ENCODE measurements at regions not wholly inside any gene's neighbourhood (a gene's known extent, or its start where the extent isn't known, plus 50 kb on each side); places are given as distances from the start of the nearest gene placed in this dataset.

DNA sequence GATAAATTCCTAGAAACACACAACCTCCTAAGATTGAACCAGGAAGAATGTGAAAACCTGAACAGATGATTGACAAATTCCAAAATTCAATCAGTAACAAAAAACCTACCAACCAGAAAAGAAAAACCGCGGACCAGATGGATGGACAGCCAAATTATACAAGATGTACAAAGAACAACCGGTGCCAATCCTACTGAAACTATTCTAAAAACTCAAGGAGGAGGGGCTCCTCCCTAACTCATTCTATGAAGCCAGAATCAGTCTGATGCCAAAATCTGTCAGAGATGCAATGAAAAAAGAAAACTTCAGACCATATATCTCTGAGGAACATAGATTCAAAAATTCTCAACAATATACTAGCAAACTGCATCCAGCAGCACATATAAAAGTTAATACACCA is 262.4 kb upstream of the DAB1 start:
- no peak for TF ChIP-seq EZH2 (IDR thresholded peaks at IDR 0.05; ENCODE audit: insufficient read depth, low read length)
- TF ChIP-seq, protein P1, sequence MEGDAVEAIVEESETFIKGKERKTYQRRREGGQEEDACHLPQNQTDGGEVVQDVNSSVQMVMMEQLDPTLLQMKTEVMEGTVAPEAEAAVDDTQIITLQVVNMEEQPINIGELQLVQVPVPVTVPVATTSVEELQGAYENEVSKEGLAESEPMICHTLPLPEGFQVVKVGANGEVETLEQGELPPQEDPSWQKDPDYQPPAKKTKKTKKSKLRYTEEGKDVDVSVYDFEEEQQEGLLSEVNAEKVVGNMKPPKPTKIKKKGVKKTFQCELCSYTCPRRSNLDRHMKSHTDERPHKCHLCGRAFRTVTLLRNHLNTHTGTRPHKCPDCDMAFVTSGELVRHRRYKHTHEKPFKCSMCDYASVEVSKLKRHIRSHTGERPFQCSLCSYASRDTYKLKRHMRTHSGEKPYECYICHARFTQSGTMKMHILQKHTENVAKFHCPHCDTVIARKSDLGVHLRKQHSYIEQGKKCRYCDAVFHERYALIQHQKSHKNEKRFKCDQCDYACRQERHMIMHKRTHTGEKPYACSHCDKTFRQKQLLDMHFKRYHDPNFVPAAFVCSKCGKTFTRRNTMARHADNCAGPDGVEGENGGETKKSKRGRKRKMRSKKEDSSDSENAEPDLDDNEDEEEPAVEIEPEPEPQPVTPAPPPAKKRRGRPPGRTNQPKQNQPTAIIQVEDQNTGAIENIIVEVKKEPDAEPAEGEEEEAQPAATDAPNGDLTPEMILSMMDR (IDR thresholded peaks at IDR 0.05; ENCODE audit: insufficient read depth, low read depth, low read length), result no peak
- Histone ChIP-seq H3K9ac (ENCODE audit: low read length) (no peak overlapping the region), H3K9me3 (ENCODE audit: insufficient read depth, low read depth, low read length) (no peaks in the 10 kb centered on the region), H3K36me3 (ENCODE audit: insufficient read depth, low read length) (no peaks in the 10 kb centered on the region), H3K27me3 (ENCODE audit: insufficient read depth, low read length) (no peaks in the 10 kb centered on the region), H4K20me1 (ENCODE audit: insufficient read depth, low read length) (no peaks in the 10 kb centered on the region), H3K79me2 (ENCODE audit: insufficient read depth, low read length) (no peaks in the 10 kb centered on the region), H3K4me1 (ENCODE audit: insufficient read depth, low read length) (no peaks in the 10 kb centered on the region), H2AFZ (ENCODE audit: low read depth, low read length) (no peak overlapping the region), H3K4me2 (ENCODE audit: low read length) (no peak overlapping the region), H3K4me3 (ENCODE audit: insufficient read depth, low read depth, low read length) (no peak overlapping the region), H3K27ac (ENCODE audit: low read depth, low read length) (no peak overlapping the region)
- Mint-ChIP-seq H3K4me1 (ENCODE audit: low read depth, unreplicated experiment) (no peaks in the 10 kb centered on the region), H3K36me3 (ENCODE audit: low read depth, unreplicated experiment) (no peaks in the 10 kb centered on the region), H3K4me3 (ENCODE audit: unreplicated experiment) (no peak overlapping the region), H3K9me3 (ENCODE audit: unreplicated experiment) (peaks cover 4% of the 10 kb centered on the region), H3K27me3 (ENCODE audit: low read depth, unreplicated experiment) (no peaks in the 10 kb centered on the region), H3K27ac (ENCODE audit: unreplicated experiment) (no peak overlapping the region)
- FAIRE-seq, result no peak
- DNase-seq (ENCODE audit: low read depth), result no peak

DNA sequence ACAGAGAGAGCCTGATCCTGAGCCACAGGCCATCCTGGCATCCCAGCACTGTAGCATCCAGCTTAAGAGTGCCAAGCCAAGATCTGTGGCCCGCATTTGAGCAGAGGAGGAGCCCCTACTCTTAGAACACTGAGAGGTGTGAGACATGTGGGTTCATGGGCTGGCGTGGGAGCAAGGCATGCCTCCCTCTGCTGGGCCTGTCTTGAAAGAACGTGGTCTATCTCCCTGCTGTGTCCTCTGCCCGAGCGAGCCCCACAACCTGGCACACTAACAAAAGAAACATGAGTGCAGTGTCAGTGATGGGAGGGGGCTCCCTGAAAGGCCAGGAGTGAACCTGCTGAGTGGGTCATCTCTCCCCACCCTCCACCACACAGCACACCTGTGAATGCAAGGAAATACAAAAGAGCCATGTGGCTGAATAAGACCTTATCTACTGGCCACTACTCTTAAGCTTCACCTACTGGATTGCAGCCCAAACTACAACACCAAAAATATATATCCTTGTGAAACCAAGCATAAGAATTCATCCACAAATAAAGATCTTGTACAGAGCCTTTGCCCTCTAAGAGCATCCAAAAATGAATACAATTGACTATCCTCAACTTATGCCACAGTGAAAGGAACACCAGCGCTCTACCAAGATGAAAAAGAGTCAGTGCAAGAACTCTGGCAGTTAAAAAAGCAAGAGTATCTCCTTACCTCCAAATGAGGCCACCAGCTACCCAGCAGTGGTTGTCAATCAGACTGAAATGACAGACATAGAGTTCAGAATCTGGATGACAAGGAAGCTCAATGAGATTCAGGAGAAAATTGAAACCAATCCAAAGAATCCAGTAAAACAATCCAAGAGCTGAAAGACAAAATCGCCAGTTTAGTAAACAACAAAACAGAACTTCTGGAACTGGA is 259.4 kb upstream of the DAB1 start:
- Histone ChIP-seq H2AFZ (ENCODE audit: low read depth, low read length) (no peak overlapping the region), H3K27ac (ENCODE audit: low read depth, low read length) (no peak overlapping the region), H3K4me3 (ENCODE audit: insufficient read depth, low read depth, low read length) (no peak overlapping the region), H3K9me3 (ENCODE audit: insufficient read depth, low read depth, low read length) (no peaks in the 10 kb centered on the region), H3K4me2 (ENCODE audit: low read length) (no peak overlapping the region), H3K36me3 (ENCODE audit: insufficient read depth, low read length) (no peaks in the 10 kb centered on the region), H3K79me2 (ENCODE audit: insufficient read depth, low read length) (no peaks in the 10 kb centered on the region), H3K27me3 (ENCODE audit: insufficient read depth, low read length) (no peaks in the 10 kb centered on the region), H4K20me1 (ENCODE audit: insufficient read depth, low read length) (no peaks in the 10 kb centered on the region), H3K9ac (ENCODE audit: low read length) (no peak overlapping the region), H3K4me1 (ENCODE audit: insufficient read depth, low read length) (no peaks in the 10 kb centered on the region)
- Mint-ChIP-seq H3K36me3 (ENCODE audit: low read depth, unreplicated experiment) (no peaks in the 10 kb centered on the region), H3K27me3 (ENCODE audit: low read depth, unreplicated experiment) (no peaks in the 10 kb centered on the region), H3K9me3 (ENCODE audit: unreplicated experiment) (peaks cover 2% of the 10 kb centered on the region), H3K4me1 (ENCODE audit: low read depth, unreplicated experiment) (no peaks in the 10 kb centered on the region), H3K4me3 (ENCODE audit: unreplicated experiment) (no peak overlapping the region), H3K27ac (ENCODE audit: unreplicated experiment) (no peak overlapping the region)
- FAIRE-seq (no peak), DNase-seq (ENCODE audit: low read depth) (no peak)
- TF ChIP-seq EZH2 (IDR thresholded peaks at IDR 0.05; ENCODE audit: insufficient read depth, low read length), result no peak
- TF ChIP-seq, protein P1 (IDR thresholded peaks at IDR 0.05; ENCODE audit: insufficient read depth, low read depth, low read length), result no peak

DNA sequence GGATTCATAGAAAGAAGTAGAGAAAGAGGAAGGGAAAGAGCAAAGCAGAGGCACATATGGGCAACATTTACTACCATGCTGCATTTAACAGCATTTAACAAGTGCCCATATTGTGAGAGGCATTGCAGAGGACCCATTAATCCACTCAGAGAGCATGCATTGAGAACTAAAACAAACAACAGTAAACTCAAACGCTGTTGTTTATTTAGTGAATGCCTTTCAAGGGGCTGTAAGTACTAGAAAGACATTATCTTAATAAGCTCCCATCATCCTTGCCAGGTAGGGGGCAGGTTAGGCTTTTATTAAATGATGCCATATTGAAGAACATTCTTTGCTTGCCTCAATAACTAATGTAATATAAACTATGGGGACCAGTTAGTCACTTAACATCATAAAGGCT is 254.3 kb upstream of the DAB1 start:
- no peak overlapping the region for H3K9ac ChIP-seq (ENCODE audit: low read length)
- no peak overlapping the region for H3K4me3 Mint-ChIP-seq (ENCODE audit: unreplicated experiment)
- H3K27ac ChIP-seq (ENCODE audit: low read depth, low read length), result no peak overlapping the region
- DNase-seq (ENCODE audit: low read depth), result no peak
- H3K27me3 Mint-ChIP-seq (ENCODE audit: low read depth, unreplicated experiment), result peaks cover 4% of the 10 kb centered on the region
- H3K36me3 Mint-ChIP-seq (ENCODE audit: low read depth, unreplicated experiment), result no peaks in the 10 kb centered on the region
- H4K20me1 ChIP-seq (ENCODE audit: insufficient read depth, low read length), result no peaks in the 10 kb centered on the region
- H3K9me3 Mint-ChIP-seq (ENCODE audit: unreplicated experiment), result no peaks in the 10 kb centered on the region
- no peak overlapping the region for H2AFZ ChIP-seq (ENCODE audit: low read depth, low read length)
- no peaks in the 10 kb centered on the region for H3K27me3 ChIP-seq (ENCODE audit: insufficient read depth, low read length)
- H3K4me2 ChIP-seq (ENCODE audit: low read length), result no peak overlapping the region
- H3K36me3 ChIP-seq (ENCODE audit: insufficient read depth, low read length), result no peaks in the 10 kb centered on the region
- no peaks in the 10 kb centered on the region for H3K4me1 Mint-ChIP-seq (ENCODE audit: low read depth, unreplicated experiment)
- TF ChIP-seq, protein P1 (IDR thresholded peaks at IDR 0.05; ENCODE audit: insufficient read depth, low read depth, low read length), result no peak
- no peak for TF ChIP-seq EZH2 (IDR thresholded peaks at IDR 0.05; ENCODE audit: insufficient read depth, low read length)
- no peaks in the 10 kb centered on the region for H3K4me1 ChIP-seq (ENCODE audit: insufficient read depth, low read length)
- no peak for FAIRE-seq
- H3K9me3 ChIP-seq (ENCODE audit: insufficient read depth, low read depth, low read length), result no peaks in the 10 kb centered on the region
- H3K27ac Mint-ChIP-seq (ENCODE audit: unreplicated experiment), result no peak overlapping the region
- no peaks in the 10 kb centered on the region for H3K79me2 ChIP-seq (ENCODE audit: insufficient read depth, low read length)
- H3K4me3 ChIP-seq (ENCODE audit: insufficient read depth, low read depth, low read length), result no peak overlapping the region

Measured in astrocyte (in vitro differentiated cells and primary cell).